ENCODE measurements at regions not wholly inside any gene's neighbourhood (a gene's known extent, or its start where the extent isn't known, plus 50 kb on each side); places are given as distances from the start of the nearest gene placed in this dataset.

DNA sequence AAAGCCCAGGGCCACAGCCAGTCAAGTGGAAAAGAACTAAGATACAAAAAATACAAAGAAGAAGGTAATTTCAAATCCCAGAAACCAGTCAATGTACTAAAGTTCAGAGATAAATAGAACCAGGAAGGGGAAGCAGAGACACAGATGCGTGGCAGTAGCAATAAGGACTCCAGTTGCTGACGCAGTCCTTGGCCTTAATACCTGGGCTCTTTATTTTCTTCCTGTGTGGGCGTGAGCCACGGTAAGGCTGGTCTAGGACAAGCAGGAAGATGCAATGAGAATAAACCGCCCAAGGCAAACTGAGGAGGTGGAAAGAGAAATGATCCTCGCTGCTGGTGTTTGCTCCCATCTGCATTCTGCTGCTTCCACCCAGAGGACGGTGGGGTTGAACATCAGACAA, 65.6 kb upstream of the PLXNA2 start:
- TF ChIP-seq, protein P1, sequence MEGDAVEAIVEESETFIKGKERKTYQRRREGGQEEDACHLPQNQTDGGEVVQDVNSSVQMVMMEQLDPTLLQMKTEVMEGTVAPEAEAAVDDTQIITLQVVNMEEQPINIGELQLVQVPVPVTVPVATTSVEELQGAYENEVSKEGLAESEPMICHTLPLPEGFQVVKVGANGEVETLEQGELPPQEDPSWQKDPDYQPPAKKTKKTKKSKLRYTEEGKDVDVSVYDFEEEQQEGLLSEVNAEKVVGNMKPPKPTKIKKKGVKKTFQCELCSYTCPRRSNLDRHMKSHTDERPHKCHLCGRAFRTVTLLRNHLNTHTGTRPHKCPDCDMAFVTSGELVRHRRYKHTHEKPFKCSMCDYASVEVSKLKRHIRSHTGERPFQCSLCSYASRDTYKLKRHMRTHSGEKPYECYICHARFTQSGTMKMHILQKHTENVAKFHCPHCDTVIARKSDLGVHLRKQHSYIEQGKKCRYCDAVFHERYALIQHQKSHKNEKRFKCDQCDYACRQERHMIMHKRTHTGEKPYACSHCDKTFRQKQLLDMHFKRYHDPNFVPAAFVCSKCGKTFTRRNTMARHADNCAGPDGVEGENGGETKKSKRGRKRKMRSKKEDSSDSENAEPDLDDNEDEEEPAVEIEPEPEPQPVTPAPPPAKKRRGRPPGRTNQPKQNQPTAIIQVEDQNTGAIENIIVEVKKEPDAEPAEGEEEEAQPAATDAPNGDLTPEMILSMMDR (IDR thresholded peaks at IDR 0.05) = no peak
- no peak for TF ChIP-seq EP300 (IDR thresholded peaks at IDR 0.05)
